ENCODE measurements at regions not wholly inside any gene's neighbourhood (a gene's known extent, or its start where the extent isn't known, plus 50 kb on each side); places are given as distances from the start of the nearest gene placed in this dataset.

GRCh38 chr12:24244801-24245200 lies 295.3 kb upstream of the SOX5 start:
- TF ChIP-seq POLR2A (IDR thresholded peaks at IDR 0.05; ENCODE audit: low read depth, low read length) (no peak), JUN (IDR thresholded peaks at IDR 0.05; ENCODE audit: borderline replicate concordance, insufficient read depth, insufficient read length, low read depth) (no peak), POLR2AphosphoS5 (IDR thresholded peaks at IDR 0.05; ENCODE audit: insufficient read depth, low read depth, low read length) (no peak), MYC (IDR thresholded peaks at IDR 0.05; ENCODE audit: low read depth, low read length) (no peak), MAX (IDR thresholded peaks at IDR 0.05; ENCODE audit: insufficient read depth, insufficient read length) (no peak), GATA2 (IDR thresholded peaks at IDR 0.05; ENCODE audit: insufficient read depth, insufficient read length, low read depth, low read length) (no peak)

GRCh38 chr12:24244231-24244630 lies 294.8 kb upstream of the SOX5 start:
- no peak overlapping the region for H3K4me3 ChIP-seq (replicated peaks in 1 of 3; ENCODE audit: insufficient read depth in 1 of 3, low read depth in 1 of 3, low read length in 3 of 3)
- no peaks in the 10 kb centered on the region for H4K20me1 ChIP-seq (replicated peaks; ENCODE audit: control insufficient read depth, extremely low read depth, insufficient read depth, low read length)
- no peaks in the 10 kb centered on the region for H3K36me3 ChIP-seq (ENCODE audit: control insufficient read depth in 2 of 2, extremely low read depth in 1 of 2, insufficient read depth in 2 of 2, low read length in 2 of 2)
- no peak overlapping the region for H3K27ac ChIP-seq (ENCODE audit: insufficient read depth, low read depth, low read length)
- no peaks in the 10 kb centered on the region for H3K9me1 ChIP-seq (replicated peaks; ENCODE audit: control insufficient read depth, extremely low read depth, insufficient read depth, low read length)
- intact Hi-C loops (cut with micrococcal nuclease) (no loop called here), dilution Hi-C loops (cut with MboI; ENCODE audit: extremely low pct_ligation_motif_present, low sequenced_read_pairs) (no loop called here)
- ChIA-PET POLR2A (no interaction called here), CTCF (interaction anchor here (1.0 kb wide), 1 partner anchor 9 kb away, joined by 3 read pairs; no protein-coding TSS in a partner anchor)
- FAIRE-seq, result no peak
- TF ChIP-seq MAX (IDR thresholded peaks at IDR 0.05; ENCODE audit: insufficient read depth, insufficient read length), result no peak
- TF ChIP-seq POLR2AphosphoS5 (IDR thresholded peaks at IDR 0.05; ENCODE audit: insufficient read depth, low read depth, low read length), result no peak
- TF ChIP-seq GATA2 (IDR thresholded peaks at IDR 0.05; ENCODE audit: insufficient read depth, insufficient read length, low read depth, low read length), result no peak
- no peak for TF ChIP-seq EZH2 (IDR thresholded peaks at IDR 0.05; ENCODE audit: borderline replicate concordance, low read depth, low read length, severe bottlenecking)
- no peak for TF ChIP-seq FOS (IDR thresholded peaks at IDR 0.05; ENCODE audit: borderline replicate concordance, insufficient read depth, low read length)
- no peak for TF ChIP-seq JUN (IDR thresholded peaks at IDR 0.05; ENCODE audit: borderline replicate concordance, insufficient read depth, insufficient read length, low read depth)
- TF ChIP-seq CTCF (IDR thresholded peaks at IDR 0.05; ENCODE audit: extremely low read depth in 1 of 2, insufficient read depth in 1 of 2, low read depth in 1 of 2, low read length in 2 of 2), result no peak
- TF ChIP-seq POLR2A (IDR thresholded peaks at IDR 0.05; ENCODE audit: low read depth, low read length), result no peak
- TF ChIP-seq MYC (IDR thresholded peaks at IDR 0.05; ENCODE audit: low read depth, low read length), result no peak
- H3K4me1 ChIP-seq (ENCODE audit: control insufficient read depth, extremely low read depth, insufficient read depth, low read length), result no peaks in the 10 kb centered on the region
- H3K9ac ChIP-seq (replicated peaks; ENCODE audit: extremely low read depth, insufficient read depth, low read length), result no peak overlapping the region
- H2AFZ ChIP-seq (ENCODE audit: low read depth, low read length), result no peak overlapping the region
- no peak for DNase-seq (ENCODE audit: low read depth, low spot score)
- H3K4me2 ChIP-seq (ENCODE audit: insufficient read depth, low read length), result no peak overlapping the region
- H3K9me3 ChIP-seq (replicated peaks; ENCODE audit: control insufficient read depth, insufficient read depth, low read length), result no peaks in the 10 kb centered on the region
- no peaks in the 10 kb centered on the region for H3K27me3 ChIP-seq (ENCODE audit: control insufficient read depth in 2 of 2, insufficient read depth in 2 of 2, low read length in 2 of 2)
- no TSS peak for BruUV-seq (replicated peaks)
- no peaks in the 10 kb centered on the region for H3K79me2 ChIP-seq (ENCODE audit: control insufficient read depth, insufficient read depth, low read length)

More at GRCh38 chr12:24244801-24245200, 295.3 kb upstream of the SOX5 start:
- H3K9me3 ChIP-seq (replicated peaks; ENCODE audit: control insufficient read depth, insufficient read depth, low read length), result no peaks in the 10 kb centered on the region
- H3K27me3 ChIP-seq (ENCODE audit: control insufficient read depth in 2 of 2, insufficient read depth in 2 of 2, low read length in 2 of 2), result no peaks in the 10 kb centered on the region
- ChIA-PET POLR2A (no interaction called here), CTCF (interaction anchor here (1.0 kb wide), 1 partner anchor 10 kb away, joined by 3 read pairs; no protein-coding TSS in a partner anchor)
- H3K36me3 ChIP-seq (ENCODE audit: control insufficient read depth in 2 of 2, extremely low read depth in 1 of 2, insufficient read depth in 2 of 2, low read length in 2 of 2), result no peaks in the 10 kb centered on the region
- no peak overlapping the region for H3K4me3 ChIP-seq (replicated peaks in 1 of 3; ENCODE audit: insufficient read depth in 1 of 3, low read depth in 1 of 3, low read length in 3 of 3)
- dilution Hi-C loops (cut with MboI; ENCODE audit: extremely low pct_ligation_motif_present, low sequenced_read_pairs), result no loop called here
- H4K20me1 ChIP-seq (replicated peaks; ENCODE audit: control insufficient read depth, extremely low read depth, insufficient read depth, low read length), result no peaks in the 10 kb centered on the region
- H3K79me2 ChIP-seq (ENCODE audit: control insufficient read depth, insufficient read depth, low read length), result no peaks in the 10 kb centered on the region
- no peak overlapping the region for H2AFZ ChIP-seq (ENCODE audit: low read depth, low read length)
- H3K4me2 ChIP-seq (ENCODE audit: insufficient read depth, low read length), result no peak overlapping the region
- no peak for DNase-seq (ENCODE audit: low read depth, low spot score)
- H3K27ac ChIP-seq (ENCODE audit: insufficient read depth, low read depth, low read length), result no peak overlapping the region
- H3K4me1 ChIP-seq (ENCODE audit: control insufficient read depth, extremely low read depth, insufficient read depth, low read length), result no peaks in the 10 kb centered on the region
- no TSS peak for BruUV-seq (replicated peaks)
- H3K9me1 ChIP-seq (replicated peaks; ENCODE audit: control insufficient read depth, extremely low read depth, insufficient read depth, low read length), result no peaks in the 10 kb centered on the region
- no peak overlapping the region for H3K9ac ChIP-seq (replicated peaks; ENCODE audit: extremely low read depth, insufficient read depth, low read length)
- intact Hi-C loops (cut with micrococcal nuclease), result loop anchor here (5.0 kb wide), 1 partner anchor 942 kb away; no protein-coding TSS in a partner anchor
- FAIRE-seq, result no peak
